H9 (cell line): ENCODE measurements at regions not wholly inside any gene's neighbourhood (a gene's known extent, or its start where the extent isn't known, plus 50 kb on each side); places are given as distances from the start of the nearest gene placed in this dataset.

Experiments used
- DNase-seq: peaks from one replicate; pipeline ENCODE4 v3.0.0-alpha.2; 2017
- H2AFZ ChIP-seq: one replicate; pipeline ENCODE4 v1.6.1; 2013; ENCODE audit warnings: mild to moderate bottlenecking, low read length, control low read depth, moderate library complexity
- H2AK5ac ChIP-seq: 2 replicates; pipeline ENCODE4 v1.6.1; 2013; ENCODE audit warnings: low read length, control low read depth, mixed read lengths; ENCODE audit not compliant: insufficient read length
- H2BK120ac ChIP-seq: one replicate; pipeline ENCODE4 v1.6.1; 2013; ENCODE audit warnings: low read depth, mild to moderate bottlenecking, low read length, control low read depth, inconsistent platforms; ENCODE audit not compliant: poor library complexity, severe bottlenecking
- H2BK12ac ChIP-seq: 2 replicates; pipeline ENCODE4 v1.6.1; 2013; ENCODE audit warnings: low read length, control low read depth, mixed read lengths, low read depth; ENCODE audit not compliant: insufficient read length
- H2BK15ac ChIP-seq: 2 replicates; pipeline ENCODE4 v1.6.1; 2013; ENCODE audit warnings: low read depth, low read length, control low read depth
- H2BK20ac ChIP-seq: one replicate; pipeline ENCODE4 v1.6.1; 2013; ENCODE audit warnings: low read depth, mild to moderate bottlenecking, low read length, control low read depth, inconsistent platforms; ENCODE audit not compliant: poor library complexity, severe bottlenecking
- H2BK5ac ChIP-seq: 2 replicates; pipeline ENCODE4 v1.6.1; 2013; ENCODE audit warnings: low read length, control low read depth, mixed read lengths; ENCODE audit not compliant: insufficient read length
- H3K14ac ChIP-seq: 2 replicates; pipeline ENCODE4 v1.6.1; 2013; ENCODE audit warnings: low read length, control low read depth; ENCODE audit not compliant: insufficient read depth
- H3K18ac ChIP-seq: 2 replicates; pipeline ENCODE4 v1.6.1; 2013; ENCODE audit warnings: low read depth, mild to moderate bottlenecking, mixed read lengths, low read length, control low read depth; ENCODE audit not compliant: insufficient read length
- H3K23ac ChIP-seq: 2 replicates; pipeline ENCODE4 v1.6.1; 2013; ENCODE audit warnings: low read length, control low read depth, mixed read lengths, low read depth; ENCODE audit not compliant: insufficient read length
- H3K23me2 ChIP-seq: 2 replicates; pipeline ENCODE4 v1.6.1; 2013; ENCODE audit warnings: low read depth, mild to moderate bottlenecking, mixed read lengths, low read length, control low read depth; ENCODE audit not compliant: insufficient read length, poor library complexity, severe bottlenecking
- H3K27ac ChIP-seq: 2 replicates; pipeline ENCODE4 v1.5.1; 2013; ENCODE audit warnings: low read length, control low read depth, mixed read lengths, low read depth; ENCODE audit not compliant: insufficient read length
- H3K27me3 ChIP-seq: 2 replicates; pipeline ENCODE4 v1.6.1; 2013; ENCODE audit warnings: low read length, control low read depth, inconsistent platforms; ENCODE audit not compliant: insufficient read depth
- H3K4ac ChIP-seq: 2 replicates; pipeline ENCODE4 v1.6.1; 2013; ENCODE audit warnings: low read depth, mild to moderate bottlenecking, control low read depth, inconsistent platforms, low read length, moderate library complexity
- H3K4me1 ChIP-seq: 2 replicates; pipeline ENCODE4 v1.6.1; 2013; ENCODE audit warnings: low read length, control low read depth, inconsistent platforms; ENCODE audit not compliant: insufficient read depth
- H3K4me2 ChIP-seq: 2 replicates; pipeline ENCODE4 v1.6.1; 2013; ENCODE audit warnings: low read length, control low read depth, mixed read lengths; ENCODE audit not compliant: insufficient read length, insufficient read depth
- H3K56ac ChIP-seq: 2 replicates; pipeline ENCODE4 v1.6.1; 2013; ENCODE audit warnings: low read depth, mild to moderate bottlenecking, mixed read lengths, low read length, control low read depth; ENCODE audit not compliant: insufficient read length
- H3K79me1 ChIP-seq: 2 replicates; pipeline ENCODE4 v1.6.1; 2013; ENCODE audit warnings: low read depth, mild to moderate bottlenecking, moderate library complexity, low read length, control low read depth, inconsistent platforms; ENCODE audit not compliant: insufficient read depth, poor library complexity, severe bottlenecking
- H3K79me2 ChIP-seq: 2 replicates; pipeline ENCODE4 v1.6.1; 2013; ENCODE audit warnings: low read length, control low read depth, inconsistent platforms; ENCODE audit not compliant: insufficient read depth
- H3K9ac ChIP-seq: 2 replicates; pipeline ENCODE4 v1.6.1; 2013; ENCODE audit warnings: low read length, control low read depth, mixed read lengths; ENCODE audit not compliant: insufficient read length; ENCODE audit errors: extremely low read depth
- H3K9me3 ChIP-seq: one replicate; pipeline ENCODE4 v1.6.1; 2013; ENCODE audit warnings: low read depth, low read length, inconsistent platforms; ENCODE audit not compliant: control insufficient read depth
- H3T11ph ChIP-seq: one replicate; pipeline ENCODE4 v1.6.1; 2013; ENCODE audit warnings: mild to moderate bottlenecking, low read length, control low read depth, inconsistent platforms
- H4K20me1 ChIP-seq: one replicate; pipeline ENCODE4 v1.6.1; 2013; ENCODE audit not compliant: control insufficient read depth, insufficient read length, insufficient read depth
- H4K5ac ChIP-seq: 2 replicates; pipeline ENCODE4 v1.6.1; 2013; ENCODE audit warnings: low read depth, mild to moderate bottlenecking, mixed read lengths, low read length, control low read depth; ENCODE audit not compliant: insufficient read length
- H4K8ac ChIP-seq: replicated peaks from 2 replicates; pipeline ENCODE4 v1.6.1; 2013; ENCODE audit warnings: low read length, control low read depth, mixed read lengths, low read depth; ENCODE audit not compliant: insufficient read length
- H4K91ac ChIP-seq: 2 replicates; pipeline ENCODE4 v1.6.1; 2013; ENCODE audit warnings: low read depth, mild to moderate bottlenecking, moderate library complexity, mixed read lengths, low read length, control low read depth; ENCODE audit not compliant: insufficient read length
- H3K27ac Mint-ChIP-seq, 3 experiments: 2 replicates in 2 of 3; 3 replicates in 1 of 3; pipeline ENCODE4 v1.8.0; 2020 to 2021; ENCODE audit warnings: mixed read lengths in 3 of 3, mild to moderate bottlenecking in 1 of 3, moderate library complexity in 1 of 3
- H3K27me3 Mint-ChIP-seq: 2 replicates; pipeline ENCODE4 v1.8.0; 2021; ENCODE audit warnings: low read depth, mild to moderate bottlenecking, moderate library complexity, mixed read lengths
- H3K36me3 Mint-ChIP-seq, 3 experiments: 2 replicates in 2 of 3; 3 replicates in 1 of 3; pipeline ENCODE4 v1.8.0; 2020 to 2021; ENCODE audit warnings: low read depth in 3 of 3, mixed read lengths in 3 of 3; ENCODE audit not compliant: insufficient read depth in 1 of 3
- H3K4me1 Mint-ChIP-seq, 2 experiments: 2 replicates each; pipeline ENCODE4 v1.8.0; 2020; ENCODE audit warnings: mixed read lengths in 2 of 2
- H3K4me3 Mint-ChIP-seq, 2 experiments: 2 replicates in 1 of 2; 3 replicates in 1 of 2; pipeline ENCODE4 v1.8.0; 2020 to 2021; ENCODE audit warnings: mild to moderate bottlenecking in 2 of 2, mixed read lengths in 2 of 2, moderate library complexity in 1 of 2
- H3K9me3 Mint-ChIP-seq, 2 experiments: 2 replicates in 1 of 2; 3 replicates in 1 of 2; pipeline ENCODE4 v1.8.0; 2020; ENCODE audit warnings: mild to moderate bottlenecking in 2 of 2, mixed read lengths in 2 of 2, moderate library complexity in 1 of 2
- WGBS: extraction: QIAGEN DNeasy Blood & Tissue Kit; methylation state at CpG from one replicate; pipeline ENCODE4 v1.1.7; 2013; ENCODE audit warnings: missing lambda C conversion rate, low lambda C conversion rate, mixed read lengths; ENCODE audit not compliant: insufficient read length; ENCODE audit errors: extremely low coverage; 5-methylcytosine and 5-hydroxymethylcytosine counted together
- TF ChIP-seq, protein P1 (sequence below): fragments of 200-600 bp; sonication (generic); conservative IDR thresholded peaks from 3 replicates; pipeline ENCODE4 v1.8.0; 2021; ENCODE audit warnings: antibody characterized with exemption, mild to moderate bottlenecking

DNA sequence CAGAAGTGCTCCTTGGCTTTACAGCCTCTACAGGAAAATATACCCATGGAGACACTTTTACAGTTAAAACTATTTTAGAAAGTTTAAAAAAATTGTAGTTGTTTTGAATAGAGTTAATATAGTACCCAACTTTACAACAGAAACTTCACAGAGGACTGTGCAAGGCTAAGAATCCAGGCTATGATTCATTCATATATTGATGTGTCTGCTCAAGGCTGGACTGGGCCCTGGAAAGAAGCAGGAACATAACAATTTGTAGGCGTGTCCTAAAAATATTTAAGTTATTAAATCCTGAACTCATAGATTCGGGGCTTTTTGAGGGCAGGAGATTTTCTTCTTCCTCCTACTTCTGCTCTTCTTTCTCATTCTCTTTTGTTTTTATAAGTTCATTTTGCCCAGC is 291.5 kb upstream of the CCDC179 start:
- H3K56ac ChIP-seq = no peak overlapping the region
- H3K27ac ChIP-seq = no peak overlapping the region
- no peaks in the 10 kb centered on the region for H3K27me3 Mint-ChIP-seq
- no peak overlapping the region for H3K4me2 ChIP-seq
- no peaks in the 10 kb centered on the region for H3K23me2 ChIP-seq
- H3K27ac Mint-ChIP-seq = no peak overlapping the region
- no peak overlapping the region for H3K4me3 Mint-ChIP-seq
- no peak overlapping the region for H3T11ph ChIP-seq
- no peaks in the 10 kb centered on the region for H4K20me1 ChIP-seq
- TF ChIP-seq, protein P1, sequence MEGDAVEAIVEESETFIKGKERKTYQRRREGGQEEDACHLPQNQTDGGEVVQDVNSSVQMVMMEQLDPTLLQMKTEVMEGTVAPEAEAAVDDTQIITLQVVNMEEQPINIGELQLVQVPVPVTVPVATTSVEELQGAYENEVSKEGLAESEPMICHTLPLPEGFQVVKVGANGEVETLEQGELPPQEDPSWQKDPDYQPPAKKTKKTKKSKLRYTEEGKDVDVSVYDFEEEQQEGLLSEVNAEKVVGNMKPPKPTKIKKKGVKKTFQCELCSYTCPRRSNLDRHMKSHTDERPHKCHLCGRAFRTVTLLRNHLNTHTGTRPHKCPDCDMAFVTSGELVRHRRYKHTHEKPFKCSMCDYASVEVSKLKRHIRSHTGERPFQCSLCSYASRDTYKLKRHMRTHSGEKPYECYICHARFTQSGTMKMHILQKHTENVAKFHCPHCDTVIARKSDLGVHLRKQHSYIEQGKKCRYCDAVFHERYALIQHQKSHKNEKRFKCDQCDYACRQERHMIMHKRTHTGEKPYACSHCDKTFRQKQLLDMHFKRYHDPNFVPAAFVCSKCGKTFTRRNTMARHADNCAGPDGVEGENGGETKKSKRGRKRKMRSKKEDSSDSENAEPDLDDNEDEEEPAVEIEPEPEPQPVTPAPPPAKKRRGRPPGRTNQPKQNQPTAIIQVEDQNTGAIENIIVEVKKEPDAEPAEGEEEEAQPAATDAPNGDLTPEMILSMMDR = no peak
- no peaks in the 10 kb centered on the region for H3K9me3 ChIP-seq
- H4K5ac ChIP-seq = no peak overlapping the region
- no peaks in the 10 kb centered on the region for H3K27me3 ChIP-seq
- no peak for DNase-seq
- no peaks in the 10 kb centered on the region for H3K4me1 ChIP-seq
- WGBS = no CpG with 5 or more reads among the region's 2 CpGs
- no peak overlapping the region for H4K91ac ChIP-seq
- H2BK20ac ChIP-seq = no peak overlapping the region
- no peak overlapping the region for H2AK5ac ChIP-seq
- no peak overlapping the region for H3K23ac ChIP-seq
- no peak overlapping the region for H3K9ac ChIP-seq
- no peak overlapping the region for H2BK15ac ChIP-seq
- no peaks in the 10 kb centered on the region for H3K79me2 ChIP-seq
- H3K4me1 Mint-ChIP-seq = peaks cover 3 to 12% of the 10 kb centered on the region in 2 experiments; a peak in 2 of 4 replicates
- H2BK12ac ChIP-seq = no peak overlapping the region
- H3K4ac ChIP-seq = no peak overlapping the region
- no peaks in the 10 kb centered on the region for H3K79me1 ChIP-seq
- no peaks in the 10 kb centered on the region for H3K9me3 Mint-ChIP-seq
- no peak overlapping the region for H3K14ac ChIP-seq
- no peak overlapping the region for H2BK5ac ChIP-seq
- H3K18ac ChIP-seq = no peak overlapping the region
- peaks cover 0 to 3% (median 0%) of the 10 kb centered on the region in 3 experiments; a peak in 1 of 7 replicates for H3K36me3 Mint-ChIP-seq
- H2BK120ac ChIP-seq = no peak overlapping the region
- no peak overlapping the region for H4K8ac ChIP-seq
- H2AFZ ChIP-seq = no peak overlapping the region
